Activated CD4-positive, alpha-beta T cell treated with anti-CD3 and anti-CD28 coated beads for 1 hour (primary cell): ENCODE measurements at regions not wholly inside any gene's neighbourhood (a gene's known extent, or its start where the extent isn't known, plus 50 kb on each side); places are given as distances from the start of the nearest gene placed in this dataset.

Experiments
- DNase-seq: peaks from one replicate; pipeline ENCODE4 v3.0.0-alpha.2; 2020

GRCh38 chr12:92089559-92089958 lies 56.1 kb downstream of the BTG1 start:
- DNase-seq = no peak

GRCh38 chr12:92088805-92089204 lies 56.8 kb downstream of the BTG1 start:
- no peak for DNase-seq

- no peak for DNase-seq
Observed at GRCh38 chr12:92085736-92086040, 60.0 kb downstream of the BTG1 start.

- no peak for DNase-seq
Observed at GRCh38 chr12:92085040-92085735, 60.5 kb downstream of the BTG1 start.

- no peak for DNase-seq
Observed at GRCh38 chr12:92080911-92081285, 64.7 kb downstream of the BTG1 start.

GRCh38 chr12:92079054-92079385 lies 66.6 kb downstream of the BTG1 start:
- no peak for DNase-seq

GRCh38 chr12:92078167-92079053 lies 67.2 kb downstream of the BTG1 start:
- DNase-seq = no peak

GRCh38 chr12:92077530-92077929 lies 68.1 kb downstream of the BTG1 start:
- no peak for DNase-seq

- no peak for DNase-seq
Observed at GRCh38 chr12:92076101-92076500, 69.5 kb downstream of the BTG1 start.

- no peak for DNase-seq
Observed at GRCh38 chr12:92075425-92075914, 70.2 kb downstream of the BTG1 start.

GRCh38 chr12:92074889-92075288 lies 70.8 kb downstream of the BTG1 start:
- no peak for DNase-seq

- DNase-seq = no peak
Observed at GRCh38 chr12:92073094-92073493, 72.6 kb downstream of the BTG1 start.

- no peak for DNase-seq
Observed at GRCh38 chr12:92072112-92072511, 73.5 kb downstream of the BTG1 start.

GRCh38 chr12:92070864-92071445 lies 74.7 kb downstream of the BTG1 start:
- no peak for DNase-seq

- DNase-seq = no peak
Observed at GRCh38 chr12:92070054-92070863, 75.4 kb downstream of the BTG1 start.

- no peak for DNase-seq
Observed at GRCh38 chr12:92068459-92068858, 77.2 kb downstream of the BTG1 start.

- DNase-seq = no peak
Observed at GRCh38 chr12:92065639-92066038, 80.0 kb downstream of the BTG1 start.

- DNase-seq = no peak
Observed at GRCh38 chr12:92065018-92065499, 80.6 kb downstream of the BTG1 start.

- DNase-seq = no peak
Observed at GRCh38 chr12:92064422-92064821, 81.2 kb downstream of the BTG1 start.

GRCh38 chr12:92063641-92064040 lies 82.0 kb downstream of the BTG1 start:
- no peak for DNase-seq

GRCh38 chr12:92062539-92063493 lies 82.8 kb downstream of the BTG1 start:
- no peak for DNase-seq

GRCh38 chr12:92061061-92061460 lies 84.6 kb downstream of the BTG1 start:
- no peak for DNase-seq
